Hepatocyte (in vitro differentiated cells): ENCODE measurements at regions not wholly inside any gene's neighbourhood (a gene's known extent, or its start where the extent isn't known, plus 50 kb on each side); places are given as distances from the start of the nearest gene placed in this dataset.

Experiments
- EZH2phosphoT487 ChIP-seq: fragments of 200-600 bp; sonication (generic); IDR thresholded peaks from one replicate; pipeline ENCODE4 v1.6.1; 2018; ENCODE audit warnings: antibody characterized with exemption, mild to moderate bottlenecking, low read depth, moderate library complexity; ENCODE audit not compliant: unreplicated experiment, severe bottlenecking
- TF ChIP-seq, protein P1 (sequence below): fragments of 200-600 bp; sonication (generic); IDR thresholded peaks from 2 replicates; pipeline ENCODE4 v1.5.1; 2016; ENCODE audit warnings: antibody characterized with exemption, mild to moderate bottlenecking; ENCODE audit not compliant: poor library complexity

DNA sequence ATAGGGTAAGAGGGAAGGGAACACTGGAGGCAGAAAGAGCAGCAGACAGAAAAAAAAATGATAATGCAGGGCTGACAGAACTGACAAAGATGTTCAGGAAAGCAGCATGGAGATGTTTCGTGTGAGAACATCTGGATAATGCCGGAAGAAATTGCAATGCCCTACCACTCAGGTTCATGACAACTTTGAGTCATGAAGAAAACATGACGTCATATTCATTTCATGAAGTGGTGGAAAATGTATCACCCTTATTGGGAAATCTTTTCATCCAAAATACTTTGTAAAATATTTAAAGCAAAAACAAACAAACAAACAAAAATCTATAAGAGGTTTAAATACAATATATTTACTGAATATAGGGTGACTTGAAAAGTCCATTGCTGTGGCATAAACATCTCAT lies 305.4 kb upstream of the IGF1R start:
- TF ChIP-seq, protein P1, sequence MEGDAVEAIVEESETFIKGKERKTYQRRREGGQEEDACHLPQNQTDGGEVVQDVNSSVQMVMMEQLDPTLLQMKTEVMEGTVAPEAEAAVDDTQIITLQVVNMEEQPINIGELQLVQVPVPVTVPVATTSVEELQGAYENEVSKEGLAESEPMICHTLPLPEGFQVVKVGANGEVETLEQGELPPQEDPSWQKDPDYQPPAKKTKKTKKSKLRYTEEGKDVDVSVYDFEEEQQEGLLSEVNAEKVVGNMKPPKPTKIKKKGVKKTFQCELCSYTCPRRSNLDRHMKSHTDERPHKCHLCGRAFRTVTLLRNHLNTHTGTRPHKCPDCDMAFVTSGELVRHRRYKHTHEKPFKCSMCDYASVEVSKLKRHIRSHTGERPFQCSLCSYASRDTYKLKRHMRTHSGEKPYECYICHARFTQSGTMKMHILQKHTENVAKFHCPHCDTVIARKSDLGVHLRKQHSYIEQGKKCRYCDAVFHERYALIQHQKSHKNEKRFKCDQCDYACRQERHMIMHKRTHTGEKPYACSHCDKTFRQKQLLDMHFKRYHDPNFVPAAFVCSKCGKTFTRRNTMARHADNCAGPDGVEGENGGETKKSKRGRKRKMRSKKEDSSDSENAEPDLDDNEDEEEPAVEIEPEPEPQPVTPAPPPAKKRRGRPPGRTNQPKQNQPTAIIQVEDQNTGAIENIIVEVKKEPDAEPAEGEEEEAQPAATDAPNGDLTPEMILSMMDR: no peak
- no peak for TF ChIP-seq EZH2phosphoT487
